Testis (tissue), 2 donors: ENCODE measurements at regions not wholly inside any gene's neighbourhood (a gene's known extent, or its start where the extent isn't known, plus 50 kb on each side); places are given as distances from the start of the nearest gene placed in this dataset.

Source experiments
- DNase-seq: peaks from one replicate; pipeline ENCODE4 v3.0.0-alpha.2; 2019
- H3K27ac ChIP-seq, 2 donors: fragments of 200-600 bp; sonication (generic); one replicate each; pipeline ENCODE4 v1.5.1; 2019
- H3K27me3 ChIP-seq: fragments of 200-600 bp; sonication (generic); one replicate; pipeline ENCODE4 v1.5.1; 2019
- H3K36me3 ChIP-seq: fragments of 200-600 bp; sonication (generic); one replicate; pipeline ENCODE4 v1.5.1; 2017; ENCODE audit warnings: low read depth; ENCODE audit errors: missing control alignments
- H3K4me1 ChIP-seq: fragments of 200-600 bp; sonication (generic); one replicate; pipeline ENCODE4 v1.5.1; 2019
- H3K4me3 ChIP-seq, 2 donors: fragments of 200-600 bp; sonication (generic); one replicate each; pipeline ENCODE4 v1.5.1; 2017 to 2019
- H3K9me3 ChIP-seq: fragments of 200-600 bp; sonication (generic); one replicate; pipeline ENCODE4 v1.5.1; 2017
- POLR2A ChIP-seq: fragments of 450-650 bp; IDR thresholded peaks from one replicate; pipeline ENCODE4 v1.6.1; 2017; ENCODE audit warnings: antibody characterized with exemption, mild to moderate bottlenecking, moderate library complexity
- WGBS, 2 donors: methylation state at CpG; one replicate each; pipeline ENCODE4 v1.1.5; 2018; 5-methylcytosine and 5-hydroxymethylcytosine counted together
- intact Hi-C: fragments of 100-400 bp; cut with DNase I; formaldehyde crosslinking; loops from one replicate; pipeline ENCODE4 v1.15.1; 2023; ENCODE audit warnings: low total_unique reads
- TF ChIP-seq, protein P1 (sequence below), 3 experiments: fragments of 450-650 bp in 2 of 3; fragments of 200-600 bp in 1 of 3; sonication (generic) in 1 of 3; IDR thresholded peaks; one replicate each; pipeline ENCODE4 v1.5.1; 2016 to 2019; ENCODE audit warnings: antibody characterized with exemption in 3 of 3, mild to moderate bottlenecking in 2 of 3, moderate library complexity in 1 of 3

DNA sequence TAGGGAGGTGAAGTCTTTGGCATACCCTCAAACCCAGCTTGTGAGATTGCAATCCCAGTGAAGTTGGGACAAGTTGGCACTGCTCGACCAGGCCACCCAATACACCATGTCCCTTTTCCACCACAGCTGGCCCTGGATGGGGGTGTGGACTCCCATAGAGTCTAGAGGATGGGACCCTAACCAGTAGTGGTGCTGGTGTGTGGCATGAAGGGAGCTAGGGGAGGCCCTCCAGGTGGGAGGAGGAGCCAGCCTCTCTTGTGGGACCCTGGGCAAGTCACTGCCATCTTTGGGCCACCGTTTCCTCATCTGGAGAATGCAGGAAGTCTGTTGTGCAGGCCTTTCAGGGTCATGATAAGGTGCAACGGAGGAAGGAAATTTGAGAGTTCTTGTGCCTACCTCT, 1854.9 kb downstream of the TP53TG3F start:
- Histone ChIP-seq H3K9me3 (no peaks in the 10 kb centered on the region), H3K4me1 (no peaks in the 10 kb centered on the region), H3K27ac (no peak overlapping the region), H3K36me3 (no peaks in the 10 kb centered on the region), H3K4me3 (no peak overlapping the region), H3K27me3 (no peaks in the 10 kb centered on the region)
- DNase-seq = no peak
- WGBS, 2 donors = 58 to 62% methylated on average over 1 to 3 of the region's 3 CpGs
- TF ChIP-seq, protein P1, sequence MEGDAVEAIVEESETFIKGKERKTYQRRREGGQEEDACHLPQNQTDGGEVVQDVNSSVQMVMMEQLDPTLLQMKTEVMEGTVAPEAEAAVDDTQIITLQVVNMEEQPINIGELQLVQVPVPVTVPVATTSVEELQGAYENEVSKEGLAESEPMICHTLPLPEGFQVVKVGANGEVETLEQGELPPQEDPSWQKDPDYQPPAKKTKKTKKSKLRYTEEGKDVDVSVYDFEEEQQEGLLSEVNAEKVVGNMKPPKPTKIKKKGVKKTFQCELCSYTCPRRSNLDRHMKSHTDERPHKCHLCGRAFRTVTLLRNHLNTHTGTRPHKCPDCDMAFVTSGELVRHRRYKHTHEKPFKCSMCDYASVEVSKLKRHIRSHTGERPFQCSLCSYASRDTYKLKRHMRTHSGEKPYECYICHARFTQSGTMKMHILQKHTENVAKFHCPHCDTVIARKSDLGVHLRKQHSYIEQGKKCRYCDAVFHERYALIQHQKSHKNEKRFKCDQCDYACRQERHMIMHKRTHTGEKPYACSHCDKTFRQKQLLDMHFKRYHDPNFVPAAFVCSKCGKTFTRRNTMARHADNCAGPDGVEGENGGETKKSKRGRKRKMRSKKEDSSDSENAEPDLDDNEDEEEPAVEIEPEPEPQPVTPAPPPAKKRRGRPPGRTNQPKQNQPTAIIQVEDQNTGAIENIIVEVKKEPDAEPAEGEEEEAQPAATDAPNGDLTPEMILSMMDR (IDR thresholded peaks at IDR 0.05) = no peak
- TF ChIP-seq POLR2A = no peak
- intact Hi-C loops = no loop called here

DNA sequence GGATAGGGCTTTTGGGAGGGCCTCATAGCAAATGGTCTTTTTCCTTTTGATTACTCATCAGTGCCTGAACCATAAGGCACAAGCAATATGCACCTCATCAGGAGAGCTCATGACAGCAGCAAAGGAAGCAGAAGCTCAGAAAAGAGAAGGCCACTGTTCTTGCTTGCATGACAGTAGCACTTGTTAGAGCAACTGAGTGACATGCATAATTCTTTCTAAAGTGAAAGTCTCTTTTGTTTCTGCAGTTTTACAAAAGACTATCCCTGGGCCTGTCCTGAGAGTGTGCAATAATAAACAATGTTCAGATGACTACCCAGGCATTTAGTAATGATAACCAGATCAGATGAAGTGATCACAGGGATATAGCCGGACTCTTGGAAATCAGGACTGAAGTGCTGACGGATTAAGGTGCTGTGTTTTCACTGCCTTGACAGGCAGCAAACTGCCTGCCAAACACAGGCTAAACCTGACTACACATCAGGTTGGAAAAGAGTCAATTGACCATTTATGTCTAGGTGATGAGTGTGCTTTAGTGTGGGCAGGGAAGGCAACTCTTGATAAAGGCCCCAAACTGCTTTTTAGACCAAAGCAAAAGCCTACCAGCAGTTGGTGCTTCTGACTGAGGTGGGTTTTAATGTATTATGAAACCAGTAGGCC, 1860.3 kb downstream of the TP53TG3F start:
- 72 to 75% methylated on average over 2 of the region's 2 CpGs for WGBS, 2 donors
- intact Hi-C loops = no loop called here
- Histone ChIP-seq H3K4me3 (no peak overlapping the region), H3K36me3 (no peaks in the 10 kb centered on the region), H3K9me3 (no peaks in the 10 kb centered on the region), H3K27ac (no peak overlapping the region), H3K27me3 (no peaks in the 10 kb centered on the region), H3K4me1 (no peaks in the 10 kb centered on the region)
- no peak for TF ChIP-seq POLR2A
- TF ChIP-seq, protein P1 (IDR thresholded peaks at IDR 0.05) = no peak
- DNase-seq = no peak

DNA sequence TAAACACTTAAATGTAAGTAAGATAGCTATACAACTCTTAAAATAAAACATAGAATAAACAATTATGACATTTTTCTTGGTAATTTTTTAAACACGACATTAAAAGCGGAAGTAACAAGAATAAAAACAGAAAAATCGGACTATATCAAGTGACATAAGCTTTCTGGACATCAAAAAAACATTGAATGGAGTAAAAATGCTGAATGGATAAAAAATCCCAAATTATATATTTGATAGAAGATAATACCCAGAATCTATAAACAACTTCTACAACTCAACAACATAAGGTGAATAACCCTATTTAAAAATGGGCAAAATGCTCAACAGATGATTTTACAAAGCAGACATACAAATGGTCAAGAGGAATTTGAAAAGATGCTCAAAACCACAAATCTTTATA, 1866.5 kb downstream of the TP53TG3F start:
- no peaks in the 10 kb centered on the region for H3K27me3 ChIP-seq
- TF ChIP-seq POLR2A = no peak
- TF ChIP-seq, protein P1 (IDR thresholded peaks at IDR 0.05) = no peak
- H3K9me3 ChIP-seq = no peaks in the 10 kb centered on the region
- no peak for DNase-seq
- no peaks in the 10 kb centered on the region for H3K36me3 ChIP-seq
- WGBS, 2 donors = 55 to 64% methylated on average over 3 of the region's 3 CpGs
- intact Hi-C loops = no loop called here
- no peak overlapping the region for H3K4me3 ChIP-seq
- no peak overlapping the region for H3K27ac ChIP-seq
- no peaks in the 10 kb centered on the region for H3K4me1 ChIP-seq

DNA sequence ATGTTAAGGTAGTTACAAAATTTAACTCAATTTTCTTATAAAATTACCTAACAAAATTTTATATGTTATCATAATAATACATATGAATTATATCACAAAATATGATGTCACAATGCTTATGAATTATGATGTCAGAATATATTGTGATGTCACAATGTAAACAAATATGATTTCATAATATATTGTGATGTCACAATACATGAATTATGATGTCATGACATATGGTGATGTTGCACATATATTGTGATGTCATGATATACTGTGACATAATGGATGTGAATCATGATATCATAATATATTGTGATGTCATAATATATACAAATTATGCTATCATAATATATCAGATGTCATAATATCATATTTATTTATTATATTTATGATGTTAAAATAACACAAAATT, 1879.9 kb downstream of the TP53TG3F start:
- Histone ChIP-seq H3K4me1 (no peaks in the 10 kb centered on the region), H3K27ac (no peak overlapping the region), H3K27me3 (no peaks in the 10 kb centered on the region), H3K4me3 (no peak overlapping the region), H3K36me3 (no peaks in the 10 kb centered on the region), H3K9me3 (no peaks in the 10 kb centered on the region)
- DNase-seq = no peak
- intact Hi-C loops = no loop called here
- no peak for TF ChIP-seq POLR2A
- TF ChIP-seq, protein P1 (IDR thresholded peaks at IDR 0.05) = no peak

DNA sequence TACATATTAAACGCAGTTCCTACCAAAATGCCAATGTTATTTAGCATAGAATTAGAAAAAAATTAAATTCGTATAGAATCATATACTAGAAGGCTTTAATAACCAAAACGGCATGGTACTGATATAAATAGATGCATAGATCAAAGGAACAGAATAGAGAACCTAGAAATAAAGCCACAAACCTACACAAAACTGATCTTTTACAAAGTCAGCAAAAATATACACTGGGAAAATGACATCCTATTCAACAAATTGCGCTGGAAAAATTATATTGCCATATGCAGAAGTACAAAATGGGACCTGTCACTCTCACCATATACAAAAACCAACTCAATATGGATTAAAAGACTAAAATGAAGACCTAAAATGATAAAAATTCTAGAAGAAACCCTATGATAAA, 1882.6 kb downstream of the TP53TG3F start:
- TF ChIP-seq, protein P1 (IDR thresholded peaks at IDR 0.05) = no peak
- TF ChIP-seq POLR2A = no peak
- Histone ChIP-seq H3K27me3 (no peaks in the 10 kb centered on the region), H3K9me3 (no peaks in the 10 kb centered on the region), H3K27ac (no peak overlapping the region), H3K4me3 (no peak overlapping the region), H3K4me1 (no peaks in the 10 kb centered on the region), H3K36me3 (no peaks in the 10 kb centered on the region)
- 49 to 52% methylated on average over 4 of the region's 4 CpGs for WGBS, 2 donors
- intact Hi-C loops = no loop called here
- no peak for DNase-seq
